ENCODE measurements at regions not wholly inside any gene's neighbourhood (a gene's known extent, or its start where the extent isn't known, plus 50 kb on each side); places are given as distances from the start of the nearest gene placed in this dataset.
A peak's percentile ranks its signal among the peaks of the same experiment; 100 is the strongest.

- H3K4me1 Mint-ChIP-seq, result peaks cover 29% of the 10 kb centered on the region
- H3K27me3 Mint-ChIP-seq, result no peaks in the 10 kb centered on the region
- peaks cover 0 to 16% (median 0%) of the 10 kb centered on the region in 3 donors for H3K9me3 ChIP-seq (ENCODE audit: control extremely low read depth in 1 of 3, control insufficient read depth in 2 of 3, insufficient read depth in 1 of 3, low read length in 2 of 3)
- TF ChIP-seq EZH2 (IDR thresholded peaks at IDR 0.05; ENCODE audit: borderline replicate concordance, insufficient read depth, low read depth, low read length, poor library complexity, severe bottlenecking), result no peak
- TF ChIP-seq CTCF (IDR thresholded peaks at IDR 0.05), result no peak
- no peaks in the 10 kb centered on the region for H4K20me1 ChIP-seq (ENCODE audit: control insufficient read depth, insufficient read depth, low read length, poor library complexity, severe bottlenecking)
- DNase-seq (no peak), ATAC-seq (ENCODE audit: low read depth) (no peak)
- peak overlapping the region; percentile 63 for H3K27ac Mint-ChIP-seq
- CTCF ChIA-PET, result interaction anchor here (0.7 kb wide), 1 partner anchor 411 kb away, joined by 3 read pairs; no protein-coding TSS in a partner anchor
- H3K79me2 ChIP-seq (ENCODE audit: control insufficient read depth, insufficient read depth, low read length), result no peaks in the 10 kb centered on the region
- no peak overlapping the region for H3K4me2 ChIP-seq (replicated peaks; ENCODE audit: low read depth, low read length, poor library complexity, severe bottlenecking)
- no peaks in the 10 kb centered on the region for H3K9me3 Mint-ChIP-seq (ENCODE audit: insufficient read depth)
- no peak overlapping the region for H3K4me3 ChIP-seq (ENCODE audit: control extremely low read depth in 1 of 5, extremely low read depth in 1 of 5, insufficient read depth in 1 of 5, low read depth in 2 of 5, low read length in 4 of 5)
- H3K9ac ChIP-seq (ENCODE audit: low read length), result no peak overlapping the region
- intact Hi-C loops (cut with micrococcal nuclease), result loop anchor here (1.0 to 2.0 kb wide), 2 partner anchors 8 to 15 kb away; no protein-coding TSS in a partner anchor
- no peak overlapping the region for H3K27ac ChIP-seq (ENCODE audit: low read length in 2 of 2)
- H3K4me1 ChIP-seq (ENCODE audit: control insufficient read depth in 2 of 2, insufficient read depth in 2 of 2, low read length in 2 of 2), result peaks cover 21 to 28% of the 10 kb centered on the region in 2 donors
- H3K27me3 ChIP-seq (replicated peaks in 1 of 4; ENCODE audit: control extremely low read depth in 1 of 4, control insufficient read depth in 3 of 4, insufficient read depth in 4 of 4, low read length in 3 of 4), result no peaks in the 10 kb centered on the region
- no peaks in the 10 kb centered on the region for H3K36me3 ChIP-seq (replicated peaks in 1 of 2; ENCODE audit: control extremely low read depth in 1 of 2, control insufficient read depth in 1 of 2, extremely low read depth in 1 of 2, insufficient read depth in 2 of 2, low read length in 1 of 2)
- POLR2A ChIA-PET, result no interaction called here
- H3K4me3 Mint-ChIP-seq, result no peak overlapping the region
- no peak overlapping the region for H2AFZ ChIP-seq (ENCODE audit: insufficient read depth, low read depth, low read length, poor library complexity, severe bottlenecking)
- 83% methylated on average over 1 of the region's 5 CpGs for WGBS (ENCODE audit: insufficient coverage)
Measured at GRCh38 chr12:76173756-76174155, 89.3 kb upstream of the NAP1L1 start.

- Histone ChIP-seq H3K27me3 (replicated peaks in 1 of 4; ENCODE audit: control extremely low read depth in 1 of 4, control insufficient read depth in 3 of 4, insufficient read depth in 4 of 4, low read length in 3 of 4) (no peaks in the 10 kb centered on the region), H3K27ac (ENCODE audit: low read length in 2 of 2) (peak overlapping the region; percentile 14 to 76), H2AFZ (ENCODE audit: insufficient read depth, low read depth, low read length, poor library complexity, severe bottlenecking) (peak overlapping the region; percentile 90), H3K9me3 (ENCODE audit: control extremely low read depth in 1 of 3, control insufficient read depth in 2 of 3, insufficient read depth in 1 of 3, low read length in 2 of 3) (no peaks in the 10 kb centered on the region), H3K9ac (ENCODE audit: low read length) (peak overlapping the region; percentile 65), H3K36me3 (replicated peaks in 1 of 2; ENCODE audit: control extremely low read depth in 1 of 2, control insufficient read depth in 1 of 2, extremely low read depth in 1 of 2, insufficient read depth in 2 of 2, low read length in 1 of 2) (no peaks in the 10 kb centered on the region), H3K4me1 (ENCODE audit: control insufficient read depth in 2 of 2, insufficient read depth in 2 of 2, low read length in 2 of 2) (peaks cover 9 to 16% of the 10 kb centered on the region in 2 donors), H3K4me2 (replicated peaks; ENCODE audit: low read depth, low read length, poor library complexity, severe bottlenecking) (peak overlapping the region; percentile 67), H3K79me2 (ENCODE audit: control insufficient read depth, insufficient read depth, low read length) (no peaks in the 10 kb centered on the region), H4K20me1 (ENCODE audit: control insufficient read depth, insufficient read depth, low read length, poor library complexity, severe bottlenecking) (no peaks in the 10 kb centered on the region), H3K4me3 (ENCODE audit: control extremely low read depth in 1 of 5, extremely low read depth in 1 of 5, insufficient read depth in 1 of 5, low read depth in 2 of 5, low read length in 4 of 5) (peak overlapping the region; percentile 5 to 68 (median 45))
- Mint-ChIP-seq H3K27me3 (no peaks in the 10 kb centered on the region), H3K9me3 (ENCODE audit: insufficient read depth) (no peaks in the 10 kb centered on the region), H3K4me1 (peaks cover 25% of the 10 kb centered on the region), H3K4me3 (peak overlapping the region; percentile 91), H3K27ac (peak overlapping the region; percentile 94)
- ATAC-seq (ENCODE audit: low read depth) (peak; percentile 99), DNase-seq (peak; percentile 82)
- WGBS (ENCODE audit: insufficient coverage), result 14% methylated on average over 4 of the region's 11 CpGs
- TF ChIP-seq CTCF (IDR thresholded peaks at IDR 0.05), result peak; percentile 83
- TF ChIP-seq EZH2 (IDR thresholded peaks at IDR 0.05; ENCODE audit: borderline replicate concordance, insufficient read depth, low read depth, low read length, poor library complexity, severe bottlenecking), result no peak
- intact Hi-C loops (cut with micrococcal nuclease), result loop anchor here (1.0 to 10.0 kb wide), 6 partner anchors 14 to 634 kb away; partner anchors contain the start of genes BBS10 and NAP1L1
- ChIA-PET POLR2A (no interaction called here), CTCF (interaction anchor here (0.6 to 2.8 kb wide), 13 partner anchors 10 to 694 kb away, joined by 3 to 12 read pairs (median 3); partner anchors contain the start of gene BBS10)
Measured at GRCh38 chr12:76158518-76159321, 74.2 kb upstream of the NAP1L1 start.
